Heart left ventricle (tissue), 16 donors: ENCODE measurements at regions not wholly inside any gene's neighbourhood (a gene's known extent, or its start where the extent isn't known, plus 50 kb on each side); places are given as distances from the start of the nearest gene placed in this dataset.

Source experiments
- ATAC-seq, 4 donors: fragments of 200-7000 bp; cut with Tn5 transposase; one replicate each; pipeline ENCODE4 v1.9.1; 2020 to 2022; ENCODE audit warnings: moderate library complexity in 4 of 4, mild to moderate bottlenecking in 3 of 4, moderate number of reproducible peaks in 1 of 4
- DNase-seq, 5 donors: peaks; one replicate each; pipeline ENCODE4 v3.0.0-alpha.2; 2020
- H3K27ac ChIP-seq, 12 donors: fragments of 200-600 bp; sonication (generic) in 4 of 12; one replicate each; pipeline versions ENCODE4 v1.5.0 to v1.8.0; 2016 to 2022; ENCODE audit warnings: mild to moderate bottlenecking in 2 of 12
- H3K27me3 ChIP-seq, 9 donors: fragments of 200-600 bp; sonication (generic) in 2 of 9; one replicate each; pipeline versions ENCODE4 v1.5.1 to v1.8.0; 2016 to 2022; ENCODE audit warnings: mild to moderate bottlenecking in 3 of 9
- H3K36me3 ChIP-seq, 9 donors: fragments of 200-600 bp; sonication (generic) in 2 of 9; one replicate each; pipeline versions ENCODE4 v1.5.0 to v1.8.0; 2018 to 2022; ENCODE audit warnings: mild to moderate bottlenecking in 2 of 9
- H3K4me1 ChIP-seq, 12 donors: fragments of 200-600 bp; sonication (generic) in 4 of 12; one replicate each; pipeline versions ENCODE4 v1.5.0 to v1.8.0; 2016 to 2022; ENCODE audit warnings: mild to moderate bottlenecking in 3 of 12
- H3K4me3 ChIP-seq, 12 donors: fragments of 200-600 bp; sonication (generic) in 4 of 12; one replicate each; pipeline versions ENCODE4 v1.5.0 to v1.8.0; 2017 to 2022; ENCODE audit warnings: mild to moderate bottlenecking in 9 of 12, moderate library complexity in 4 of 12
- H3K9me3 ChIP-seq, 12 donors: fragments of 200-600 bp; sonication (generic) in 4 of 12; one replicate each; pipeline versions ENCODE4 v1.5.0 to v1.8.0; 2016 to 2022; ENCODE audit warnings: mild to moderate bottlenecking in 1 of 12
- POLR2A ChIP-seq, 2 donors: fragments of 450-650 bp; IDR thresholded peaks; one replicate each; pipeline ENCODE4 v1.6.1; 2017; ENCODE audit warnings: antibody characterized with exemption in 2 of 2, mild to moderate bottlenecking in 2 of 2, moderate library complexity in 2 of 2
- WGBS, 4 donors: extraction: QIAGEN DNeasy Blood & Tissue Kit in 2 of 4; methylation state at CpG; one replicate each; pipeline versions ENCODE4 v1.1.5 to v1.1.7; 2013 to 2018; 5-methylcytosine and 5-hydroxymethylcytosine counted together
- intact Hi-C, 10 donors: fragments of 100-400 bp; cut with DNase I; formaldehyde crosslinking; loops; one replicate each; pipeline versions ENCODE4 v1.11.1 to v1.14.2; 2022
- TF ChIP-seq, protein P1 (sequence below), 12 donors: fragments of 200-600 bp; sonication (generic) in 4 of 12; IDR thresholded peaks; one replicate each; pipeline versions ENCODE4 v1.5.0 to v1.8.0; 2018 to 2022; ENCODE audit warnings: antibody characterized with exemption in 12 of 12, mild to moderate bottlenecking in 5 of 12
- donor health status: ischemic (EF 13 %, LVEDD 7.1; RV severe dilation, severe dysfunction).
- donor health status: healthy with polysubstance abuse.
- donor health status: DM: no; HTN: yes; CAD: no.
- donor health status: DM: no; HTN: no; CAD: no.
- donor health status: ischemic (EF 25% LVEDD 6.9; RV normal size, moderate dysfunction).
- donor health status: ischemic (EF 25% LVEDD 5.7; RV mildly dilated, moderate dysfunction).
- donor health status: healthy.
- donor health status: DM: yes; HTN: yes; CAD: no.
- donor health status: ischemic (EF 35%, LVEDD 5.7; RV mildly dilated, moderate dysfunction).
- donor health status: nonischemic (EF 11% LVEDD 7.7; RV severe dilation, severe dysfunction).
- donor health status: DM: yes; HTN: yes; CAD: no.
- donor health status: PGD.
- donor health status: ischemic (EF 29% LVEDD 5.4; RV normal size, mild dysfunction).
- donor health status: nonischemic (EF 23%, LVEDD 6.1; RV moderate dilation, normal function).

GRCh38 chr19:41525989-41526388 lies 50.0 kb upstream of the CEACAM21 start:
- 76 to 88% (median 82%) methylated on average over 1 of the region's 1 CpG for WGBS, 4 donors
- peaks cover 0 to 22% (median 4%) of the 10 kb centered on the region in 12 donors for H3K9me3 ChIP-seq
- intact Hi-C loops: no loop called here
- no peak overlapping the region for H3K4me3 ChIP-seq
- no peak overlapping the region for H3K27ac ChIP-seq
- H3K4me1 ChIP-seq: peaks cover 0 to 46% (median 9%) of the 10 kb centered on the region in 12 donors
- H3K27me3 ChIP-seq: peaks cover 0 to 42% (median 26%) of the 10 kb centered on the region in 9 donors
- no peak for DNase-seq
- TF ChIP-seq, protein P1, sequence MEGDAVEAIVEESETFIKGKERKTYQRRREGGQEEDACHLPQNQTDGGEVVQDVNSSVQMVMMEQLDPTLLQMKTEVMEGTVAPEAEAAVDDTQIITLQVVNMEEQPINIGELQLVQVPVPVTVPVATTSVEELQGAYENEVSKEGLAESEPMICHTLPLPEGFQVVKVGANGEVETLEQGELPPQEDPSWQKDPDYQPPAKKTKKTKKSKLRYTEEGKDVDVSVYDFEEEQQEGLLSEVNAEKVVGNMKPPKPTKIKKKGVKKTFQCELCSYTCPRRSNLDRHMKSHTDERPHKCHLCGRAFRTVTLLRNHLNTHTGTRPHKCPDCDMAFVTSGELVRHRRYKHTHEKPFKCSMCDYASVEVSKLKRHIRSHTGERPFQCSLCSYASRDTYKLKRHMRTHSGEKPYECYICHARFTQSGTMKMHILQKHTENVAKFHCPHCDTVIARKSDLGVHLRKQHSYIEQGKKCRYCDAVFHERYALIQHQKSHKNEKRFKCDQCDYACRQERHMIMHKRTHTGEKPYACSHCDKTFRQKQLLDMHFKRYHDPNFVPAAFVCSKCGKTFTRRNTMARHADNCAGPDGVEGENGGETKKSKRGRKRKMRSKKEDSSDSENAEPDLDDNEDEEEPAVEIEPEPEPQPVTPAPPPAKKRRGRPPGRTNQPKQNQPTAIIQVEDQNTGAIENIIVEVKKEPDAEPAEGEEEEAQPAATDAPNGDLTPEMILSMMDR (IDR thresholded peaks at IDR 0.05): no peak
- TF ChIP-seq POLR2A (IDR thresholded peaks at IDR 0.05): no peak
- no peaks in the 10 kb centered on the region for H3K36me3 ChIP-seq
- ATAC-seq: no peak
